PFSK-1 (cell line): ENCODE measurements at regions not wholly inside any gene's neighbourhood (a gene's known extent, or its start where the extent isn't known, plus 50 kb on each side); places are given as distances from the start of the nearest gene placed in this dataset.

ENCODE experiments used
- FOXP2 ChIP-seq: optimal IDR thresholded peaks from 2 replicates; pipeline ENCODE3; 2011; ENCODE audit warnings: borderline replicate concordance, control low read depth, inconsistent platforms; ENCODE audit not compliant: insufficient read depth; ENCODE audit errors: extremely low read length, extremely low read depth
- POLR2AphosphoS5 ChIP-seq: IDR thresholded peaks from 2 replicates; pipeline ENCODE4 v1.6.1; 2012; ENCODE audit warnings: low read depth, mild to moderate bottlenecking, control low read depth, low read length, moderate library complexity
- REST ChIP-seq, 2 experiments: IDR thresholded peaks; 2 replicates each; pipeline versions ENCODE4 v1.6.1 to v1.8.0; 2011 to 2012; ENCODE audit warnings: low read depth in 2 of 2, low read length in 2 of 2, control low read depth in 1 of 2, inconsistent platforms in 1 of 2, mild to moderate bottlenecking in 1 of 2, moderate library complexity in 1 of 2; ENCODE audit not compliant: insufficient read depth in 1 of 2
- SIN3A ChIP-seq: IDR thresholded peaks from 2 replicates; pipeline ENCODE4 v1.6.1; 2012; ENCODE audit warnings: mild to moderate bottlenecking, low read length, moderate library complexity, borderline replicate concordance; ENCODE audit not compliant: insufficient read depth
- TAF1 ChIP-seq: IDR thresholded peaks from 2 replicates; pipeline ENCODE4 v1.6.1; 2012; ENCODE audit warnings: low read length, control low read depth, borderline replicate concordance; ENCODE audit not compliant: insufficient read depth

GRCh38 chr2:14540015-14540414 is 92.5 kb upstream of the LRATD1 start:
- no peak for TF ChIP-seq REST (IDR thresholded peaks at IDR 0.05; ENCODE audit: insufficient read depth in 1 of 2, low read depth in 2 of 2, low read length in 2 of 2)
- TF ChIP-seq TAF1, result no peak
- TF ChIP-seq POLR2AphosphoS5, result no peak
- TF ChIP-seq SIN3A, result no peak
- TF ChIP-seq FOXP2, result no peak
